ENCODE measurements at regions not wholly inside any gene's neighbourhood (a gene's known extent, or its start where the extent isn't known, plus 50 kb on each side); places are given as distances from the start of the nearest gene placed in this dataset.

- TF ChIP-seq POLR2A (IDR thresholded peaks at IDR 0.05): no peak
- TF ChIP-seq CTCF (IDR thresholded peaks at IDR 0.05): no peak
Observed at GRCh38 chr2:11043245-11043644, 112.0 kb upstream of the SLC66A3 start.
